ENCODE measurements at regions not wholly inside any gene's neighbourhood (a gene's known extent, or its start where the extent isn't known, plus 50 kb on each side); places are given as distances from the start of the nearest gene placed in this dataset.

- TF ChIP-seq ZNF8 (CRISPR knock-in tag; IDR thresholded peaks at IDR 0.05) (no peak), ESRRG (CRISPR knock-in tag; IDR thresholded peaks at IDR 0.05) (no peak), PATZ1 (CRISPR knock-in tag; IDR thresholded peaks at IDR 0.05; ENCODE audit: borderline replicate concordance) (no peak), ARNTL (CRISPR knock-in tag; IDR thresholded peaks at IDR 0.05; ENCODE audit: borderline replicate concordance, low read depth) (no peak), POU6F1 (CRISPR knock-in tag; IDR thresholded peaks at IDR 0.05; ENCODE audit: borderline replicate concordance, low read depth) (no peak)
These were observed 957.8 kb upstream of the CTNND2 start for GRCh38 chr5:12861886-12862654.

All from SK-N-SH treated with all-trans-retinoic acid at 6 μM for 48 hours (cell line).